OCI-LY7 (cell line): ENCODE measurements at regions not wholly inside any gene's neighbourhood (a gene's known extent, or its start where the extent isn't known, plus 50 kb on each side); places are given as distances from the start of the nearest gene placed in this dataset.

Experiments used
- CTCF ChIP-seq: fragments of 200-600 bp; sonication (generic); conservative IDR thresholded peaks from 2 replicates; pipeline ENCODE4 v1.5.1; 2014; ENCODE audit warnings: mild to moderate bottlenecking, antibody characterized with exemption, low read length, moderate library complexity, mixed read lengths
- EZH2phosphoT487 ChIP-seq: fragments of 200-600 bp; sonication (generic); IDR thresholded peaks from 2 replicates; pipeline ENCODE4 v1.6.1; 2018; ENCODE audit warnings: low read depth, borderline replicate concordance, mild to moderate bottlenecking, mixed run types, antibody characterized with exemption, low read length, moderate library complexity, mixed read lengths

DNA sequence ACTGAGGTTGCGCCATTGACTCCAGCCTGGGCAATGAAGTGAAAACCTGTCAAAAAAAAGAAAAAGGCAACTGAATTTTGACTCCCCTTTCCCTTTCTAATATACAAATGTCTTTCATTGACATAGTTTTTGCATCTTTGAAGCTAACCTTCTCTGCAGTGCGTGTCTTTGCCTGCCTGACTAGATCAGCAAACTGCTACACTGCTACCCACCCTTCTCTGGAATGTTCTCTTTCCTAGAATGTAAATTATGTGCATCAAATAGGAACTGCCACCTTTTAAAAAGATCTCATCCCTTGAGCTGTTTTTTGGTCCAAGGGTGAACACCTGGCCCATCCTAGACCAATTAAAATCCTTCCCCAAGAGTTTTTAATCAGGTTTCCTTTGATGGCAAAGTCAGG is 127.6 kb downstream of the SLC28A3 start:
- no peak for TF ChIP-seq CTCF
- no peak for TF ChIP-seq EZH2phosphoT487
